C4-2B (cell line): ENCODE measurements at regions not wholly inside any gene's neighbourhood (a gene's known extent, or its start where the extent isn't known, plus 50 kb on each side); places are given as distances from the start of the nearest gene placed in this dataset.

Source experiments
- CTCF ChIP-seq: fragments of 450-650 bp; conservative IDR thresholded peaks from 2 replicates; pipeline ENCODE4 v1.5.1; 2017; ENCODE audit warnings: mild to moderate bottlenecking
- ZFX ChIP-seq: fragments of 450-650 bp; IDR thresholded peaks from 2 replicates; pipeline ENCODE4 v1.6.1; 2017

- TF ChIP-seq CTCF (no peak), ZFX (no peak)
Measured at GRCh38 chr2:145021962-145022665, 502.2 kb upstream of the ZEB2 start.
